ENCODE measurements at regions not wholly inside any gene's neighbourhood (a gene's known extent, or its start where the extent isn't known, plus 50 kb on each side); places are given as distances from the start of the nearest gene placed in this dataset.

DNA sequence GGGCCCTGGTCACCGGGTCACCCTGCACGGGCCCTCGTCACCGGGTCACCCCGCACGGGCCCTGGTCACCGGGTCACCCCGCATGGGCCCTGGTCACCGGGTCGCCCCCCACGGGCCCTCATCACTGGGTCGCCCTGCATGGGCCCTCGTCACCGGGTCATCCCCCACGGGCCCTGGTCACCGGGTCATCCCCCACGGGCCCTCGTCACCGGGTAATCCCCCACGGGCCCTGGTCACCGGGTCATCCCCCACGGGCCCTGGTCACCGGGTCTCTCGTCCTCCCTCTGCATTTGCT is 77.6 kb downstream of the RIPK4 start:
- in situ Hi-C loops (cut with HindIII; ENCODE audit: low sequenced_read_pairs) = no loop called here

- in situ Hi-C loops (cut with HindIII; ENCODE audit: low sequenced_read_pairs) = no loop called here
Measured at GRCh38 chr21:41687633-41688032, 79.2 kb downstream of the RIPK4 start.

GRCh38 chr21:41686664-41687063 is 80.2 kb downstream of the RIPK4 start:
- in situ Hi-C loops (cut with HindIII; ENCODE audit: low sequenced_read_pairs) = no loop called here

- in situ Hi-C loops (cut with HindIII; ENCODE audit: low sequenced_read_pairs) = no loop called here
Measured at GRCh38 chr21:41685511-41686149, 81.2 kb downstream of the RIPK4 start.

DNA sequence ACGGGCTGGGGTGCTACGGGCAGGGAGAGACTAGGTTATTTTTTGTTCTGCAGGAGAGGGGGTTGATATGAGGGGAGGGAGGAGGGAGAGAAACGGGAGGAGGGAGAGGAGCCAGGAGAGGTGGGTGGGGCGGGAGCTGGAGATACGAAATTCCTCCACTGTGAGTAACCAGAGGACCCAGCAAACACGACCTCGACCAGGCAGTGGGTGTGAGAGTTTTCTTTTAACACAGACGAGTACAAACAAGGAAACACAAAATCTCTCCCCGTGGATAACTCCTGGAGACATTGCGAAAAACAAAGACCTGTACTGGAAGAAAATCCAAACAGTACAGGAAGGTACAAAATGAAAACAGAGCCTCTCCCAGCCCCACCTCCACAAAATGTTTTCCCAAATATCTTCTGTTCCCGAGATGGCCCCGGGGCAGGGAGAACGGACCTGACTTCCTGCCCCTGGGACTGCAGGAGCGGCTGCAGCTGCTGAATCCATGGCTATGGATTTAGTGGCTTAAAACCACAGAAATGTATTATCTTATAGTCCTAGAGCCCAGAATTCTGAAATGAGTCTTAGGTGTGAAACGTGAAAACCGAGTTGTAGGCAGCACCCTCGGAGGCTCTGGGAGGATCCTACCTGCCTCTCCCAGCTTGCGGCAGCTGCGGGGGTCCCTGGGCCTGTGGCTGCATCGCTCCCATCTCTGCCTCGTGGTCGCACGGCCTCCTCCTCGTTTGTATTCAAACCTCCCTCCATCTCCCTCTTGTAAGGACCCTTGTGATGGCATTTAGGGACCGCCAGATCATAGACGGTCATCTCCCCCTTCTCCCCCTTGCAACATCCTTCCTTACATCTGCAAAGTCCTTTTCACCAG is 82.2 kb downstream of the RIPK4 start:
- in situ Hi-C loops (cut with HindIII; ENCODE audit: low sequenced_read_pairs) = no loop called here

DNA sequence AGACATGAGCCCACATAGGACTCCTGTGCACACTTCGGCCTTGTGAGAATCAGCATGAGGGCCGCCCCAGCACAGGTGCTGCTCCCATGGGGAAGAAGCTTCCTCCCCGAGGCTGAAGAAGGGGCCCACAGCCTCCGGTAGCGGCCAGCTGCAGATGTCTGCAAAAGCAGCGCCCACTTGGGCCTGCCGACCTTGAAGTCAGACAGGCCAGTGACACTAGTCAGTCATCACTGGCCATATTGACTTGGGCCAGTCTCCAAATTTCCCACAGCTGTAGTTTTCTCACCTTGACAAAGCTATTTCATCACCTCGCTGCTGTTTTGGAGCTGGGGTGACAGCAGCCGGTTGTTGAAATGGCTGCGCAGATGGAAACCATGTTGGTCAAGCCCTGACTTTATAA is 83.0 kb downstream of the RIPK4 start:
- in situ Hi-C loops (cut with HindIII; ENCODE audit: low sequenced_read_pairs) = no loop called here

DNA sequence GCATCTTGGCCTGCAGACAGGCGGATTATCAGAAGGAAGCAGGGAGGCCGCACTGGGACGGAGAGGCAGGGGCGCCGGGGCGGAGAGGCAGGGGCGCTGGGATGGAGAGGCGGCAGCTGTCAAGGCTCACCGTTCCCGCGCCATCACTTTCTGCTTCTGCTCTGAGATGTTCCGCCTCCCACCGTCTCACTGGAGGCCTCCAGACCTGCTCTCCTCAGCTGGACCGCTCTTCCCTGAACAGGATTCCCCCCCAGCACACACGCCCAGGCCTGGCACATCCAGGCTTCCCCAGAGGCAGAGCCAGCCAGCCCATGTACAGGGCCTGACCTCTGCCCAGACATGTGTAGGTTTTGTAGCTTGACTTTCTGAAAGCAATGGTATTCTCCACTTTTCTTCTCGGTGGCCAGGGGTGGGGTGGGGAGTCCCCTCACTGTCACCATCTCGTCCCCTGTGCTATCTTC is 84.1 kb downstream of the RIPK4 start:
- in situ Hi-C loops (cut with HindIII; ENCODE audit: low sequenced_read_pairs) = no loop called here

DNA sequence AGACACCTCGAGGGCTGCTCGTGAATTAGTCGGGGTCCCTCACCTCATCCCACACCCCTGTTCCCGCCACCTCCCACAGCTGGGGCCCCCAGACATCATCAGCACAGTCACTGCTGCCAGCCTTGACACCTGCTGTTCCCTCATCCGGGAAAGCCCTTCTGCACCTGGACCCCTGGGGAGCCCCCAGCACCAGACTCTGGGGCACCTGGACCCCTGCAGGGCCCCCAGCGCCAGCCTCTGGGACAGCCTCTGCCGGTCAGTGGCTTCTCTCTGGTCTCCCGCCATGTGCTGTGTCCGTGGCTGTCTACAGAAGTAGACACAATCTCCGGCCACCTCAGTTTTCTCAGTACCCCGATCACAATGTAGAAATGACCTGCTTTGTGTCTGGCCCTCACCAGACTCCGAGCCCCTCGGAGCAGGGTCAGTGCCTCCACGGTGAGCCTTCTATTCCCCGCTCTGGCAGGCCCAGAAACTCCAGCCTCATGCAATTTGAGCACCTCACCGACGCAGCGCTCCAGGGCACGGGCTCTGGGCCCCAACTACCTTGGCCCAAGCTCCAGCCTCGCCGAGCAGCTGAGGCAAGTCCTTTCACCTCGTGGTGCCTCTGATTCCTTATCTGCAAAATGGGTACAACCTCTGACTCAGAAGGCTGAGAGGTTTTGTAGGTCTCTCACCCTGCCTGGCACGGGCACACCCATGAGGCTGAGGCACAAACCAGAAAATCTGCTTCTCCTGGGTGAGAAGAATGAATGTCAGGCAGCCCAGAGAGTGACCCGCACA is 84.7 kb downstream of the RIPK4 start:
- in situ Hi-C loops (cut with HindIII; ENCODE audit: low sequenced_read_pairs) = no loop called here

GRCh38 chr21:41681348-41681801 is 85.5 kb downstream of the RIPK4 start:
- in situ Hi-C loops (cut with HindIII; ENCODE audit: low sequenced_read_pairs) = no loop called here

GRCh38 chr21:41680444-41681347 is 86.2 kb downstream of the RIPK4 start:
- in situ Hi-C loops (cut with HindIII; ENCODE audit: low sequenced_read_pairs) = no loop called here

- in situ Hi-C loops (cut with HindIII; ENCODE audit: low sequenced_read_pairs) = loop anchor here (10.0 kb wide), 2 partner anchors 64 to 86 kb away; partner anchors contain the start of gene RIPK4
Measured at GRCh38 chr21:41678924-41679318, 87.9 kb downstream of the RIPK4 start.

DNA sequence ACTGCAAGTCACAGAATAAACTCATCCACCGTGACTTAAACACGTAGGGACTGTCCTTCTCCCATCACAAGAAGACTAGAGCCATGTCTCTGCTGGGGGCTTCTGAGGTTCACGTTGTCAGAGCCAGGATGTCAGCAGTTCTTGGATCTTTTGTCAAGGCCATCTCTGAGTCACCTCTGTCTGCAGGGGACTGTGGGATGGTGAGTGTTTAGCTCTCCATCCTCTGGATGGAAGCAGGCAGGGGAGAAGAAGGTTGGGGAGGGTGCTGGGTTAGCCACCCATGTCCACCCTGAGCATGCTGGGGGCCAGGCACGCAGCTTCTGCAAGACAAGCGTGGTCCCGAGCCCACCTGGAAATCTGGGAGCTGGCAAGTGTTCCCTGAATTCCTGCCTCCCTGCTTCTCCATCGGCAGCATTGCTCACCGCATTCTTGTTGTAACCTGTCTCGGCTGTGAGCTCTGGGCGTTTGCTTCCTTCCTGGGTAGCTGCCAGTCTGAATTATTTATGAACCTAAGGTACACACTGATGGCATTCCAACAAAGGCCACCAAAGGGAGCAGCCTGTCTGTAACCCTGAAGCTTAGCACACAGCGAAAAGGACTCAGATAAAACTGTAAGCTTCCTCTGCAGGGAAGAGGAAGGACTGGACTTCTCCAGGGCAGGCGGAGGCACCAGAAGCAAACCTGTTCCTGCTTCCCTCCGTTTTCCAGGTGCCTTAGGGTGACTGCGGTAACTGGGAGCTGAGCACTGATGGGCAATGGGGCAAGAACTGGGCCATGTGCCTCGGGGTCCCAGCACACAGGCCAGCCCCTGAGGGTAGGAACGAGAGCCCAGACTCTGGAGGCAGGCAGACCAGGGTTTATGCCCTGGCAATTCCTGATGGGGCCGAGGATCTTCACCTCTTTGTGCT is 88.6 kb downstream of the RIPK4 start:
- in situ Hi-C loops (cut with HindIII; ENCODE audit: low sequenced_read_pairs) = loop anchor here (10.0 kb wide), 2 partner anchors 63 to 87 kb away; partner anchors contain the start of gene RIPK4

DNA sequence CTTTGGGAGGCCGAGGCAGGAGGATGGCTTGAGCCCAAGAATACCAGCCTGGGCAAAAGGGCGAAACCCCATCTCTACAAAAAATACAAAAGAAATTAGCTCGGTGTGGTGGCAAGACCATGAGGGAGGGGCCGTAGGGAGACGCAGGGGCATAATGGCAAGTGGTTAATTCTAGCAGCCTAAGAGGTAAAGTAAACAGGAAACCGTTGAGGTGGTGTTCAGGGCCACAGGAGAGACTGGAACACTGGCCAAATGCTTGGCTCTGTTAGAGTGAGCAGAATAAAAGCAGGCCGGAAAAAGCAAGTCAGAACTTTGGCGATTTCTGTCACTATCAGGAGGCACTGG is 89.2 kb downstream of the RIPK4 start:
- in situ Hi-C loops (cut with HindIII; ENCODE audit: low sequenced_read_pairs) = loop anchor here (10.0 kb wide), 2 partner anchors 63 to 87 kb away; partner anchors contain the start of gene RIPK4

GRCh38 chr21:41676198-41676597 is 90.7 kb downstream of the RIPK4 start:
- in situ Hi-C loops (cut with HindIII; ENCODE audit: low sequenced_read_pairs) = loop anchor here (10.0 kb wide), 2 partner anchors 61 to 89 kb away; partner anchors contain the start of gene RIPK4

GRCh38 chr21:41675574-41675973 is 91.3 kb downstream of the RIPK4 start:
- in situ Hi-C loops (cut with HindIII; ENCODE audit: low sequenced_read_pairs) = loop anchor here (10.0 kb wide), 2 partner anchors 61 to 89 kb away; partner anchors contain the start of gene RIPK4

- in situ Hi-C loops (cut with HindIII; ENCODE audit: low sequenced_read_pairs) = loop anchor here (10.0 kb wide), 2 partner anchors 60 to 90 kb away; partner anchors contain the start of gene RIPK4
Measured at GRCh38 chr21:41674402-41674801, 92.5 kb downstream of the RIPK4 start.

DNA sequence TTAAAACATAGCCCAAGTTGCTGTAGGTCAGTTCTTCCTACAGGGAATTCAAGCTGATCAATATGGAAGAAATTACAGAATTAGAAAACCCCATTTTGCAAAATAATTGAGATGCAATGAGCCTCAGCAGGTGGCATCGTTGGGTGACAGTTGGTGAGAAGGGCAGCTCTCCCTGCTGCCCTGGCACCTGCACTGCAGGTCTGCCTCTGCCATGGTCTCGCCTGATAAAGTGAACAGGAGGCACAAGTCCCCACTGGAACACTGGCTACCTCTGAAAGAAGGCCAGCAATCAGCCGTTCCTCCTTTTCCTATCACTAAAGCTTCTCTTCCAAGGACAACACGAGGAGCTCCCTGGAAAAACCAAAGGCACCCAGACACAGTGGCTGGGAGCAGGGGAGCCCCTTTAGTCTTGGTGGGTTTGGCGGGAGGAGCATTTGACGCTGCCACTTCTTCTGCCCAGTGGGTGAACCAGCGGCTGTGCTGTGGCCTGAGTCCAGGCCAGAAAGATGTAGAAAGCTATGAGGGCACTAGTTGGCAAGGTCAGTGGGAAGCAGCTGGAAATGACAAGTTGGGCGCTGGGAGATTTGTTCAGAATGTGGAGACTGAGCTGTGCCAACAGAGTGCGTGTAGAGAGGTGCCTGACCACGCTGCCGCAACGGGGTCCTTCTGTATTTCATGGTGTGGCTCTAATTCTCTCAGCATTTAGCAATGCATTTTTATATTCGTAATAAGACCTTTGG is 93.1 kb downstream of the RIPK4 start:
- in situ Hi-C loops (cut with HindIII; ENCODE audit: low sequenced_read_pairs) = loop anchor here (10.0 kb wide), 2 partner anchors 59 to 91 kb away; partner anchors contain the start of gene RIPK4

DNA sequence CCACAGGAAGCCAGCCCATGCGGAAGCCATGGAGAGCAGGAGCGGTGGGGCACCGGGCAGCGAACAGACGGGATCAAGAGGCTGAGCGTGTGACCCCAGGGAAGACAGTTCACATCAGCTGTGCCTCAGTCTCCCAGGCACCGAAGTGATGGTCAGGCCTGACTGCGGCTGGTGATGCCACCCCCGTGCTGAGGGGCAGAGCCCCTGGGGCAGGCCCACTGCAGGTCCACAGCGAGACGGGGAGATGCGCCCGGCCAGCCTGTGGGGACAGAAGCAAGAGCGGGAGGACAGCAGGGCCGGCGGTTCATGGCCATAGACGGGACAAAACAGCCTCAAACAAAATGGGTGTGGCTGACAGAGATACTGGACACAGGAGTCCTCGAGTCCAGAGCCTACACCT is 93.8 kb downstream of the RIPK4 start:
- in situ Hi-C loops (cut with HindIII; ENCODE audit: low sequenced_read_pairs) = loop anchor here (10.0 kb wide), 2 partner anchors 58 to 92 kb away; partner anchors contain the start of gene RIPK4

Measured in DLD1 (cell line).